WERI-Rb-1 (cell line): ENCODE measurements at regions not wholly inside any gene's neighbourhood (a gene's known extent, or its start where the extent isn't known, plus 50 kb on each side); places are given as distances from the start of the nearest gene placed in this dataset.
A peak's percentile ranks its signal among the peaks of the same experiment; 100 is the strongest.

Source experiments
- DNase-seq: peaks from one replicate; pipeline ENCODE4 v3.0.0-alpha.2; 2020
- H3K27ac ChIP-seq: fragments of 250-450 bp; sonication (Bioruptor Pico); 2 replicates; pipeline ENCODE4 v1.5.1; 2020; ENCODE audit warnings: mild to moderate bottlenecking, moderate library complexity
- H3K27me3 ChIP-seq: fragments of 250-450 bp; sonication (Bioruptor Pico); 2 replicates; pipeline ENCODE4 v1.5.1; 2021; ENCODE audit warnings: mild to moderate bottlenecking, low read depth, moderate library complexity; ENCODE audit not compliant: insufficient read depth, severe bottlenecking
- H3K36me3 ChIP-seq: fragments of 250-450 bp; sonication (Bioruptor Pico); 2 replicates; pipeline ENCODE4 v1.5.1; 2020; ENCODE audit warnings: mild to moderate bottlenecking, moderate library complexity
- H3K4me3 ChIP-seq: 2 replicates; pipeline ENCODE4 v1.5.1; 2011; ENCODE audit warnings: low read depth, mild to moderate bottlenecking, control low read depth, low read length
- H3K9me3 ChIP-seq: fragments of 250-450 bp; sonication (Bioruptor Pico); 2 replicates; pipeline ENCODE4 v1.5.1; 2021; ENCODE audit warnings: mild to moderate bottlenecking, moderate library complexity; ENCODE audit not compliant: severe bottlenecking
- CTCF ChIP-seq: IDR thresholded peaks from 2 replicates; pipeline ENCODE4 v1.5.1; 2011; ENCODE audit warnings: low read depth, mild to moderate bottlenecking, control low read depth, inconsistent platforms, low read length

- DNase-seq, result peak; percentile 59
- Histone ChIP-seq H3K4me3 (no peak overlapping the region), H3K27me3 (no peaks in the 10 kb centered on the region), H3K27ac (no peak overlapping the region), H3K9me3 (peaks cover 4% of the 10 kb centered on the region), H3K36me3 (no peaks in the 10 kb centered on the region)
- peak; percentile 86 for TF ChIP-seq CTCF
Measured at GRCh38 chr20:5402903-5403531, 86.3 kb upstream of the PROKR2 start.

GRCh38 chr20:5401277-5401875 is 84.6 kb upstream of the PROKR2 start:
- Histone ChIP-seq H3K9me3 (peaks cover 4% of the 10 kb centered on the region), H3K27me3 (no peaks in the 10 kb centered on the region), H3K4me3 (no peak overlapping the region), H3K36me3 (no peaks in the 10 kb centered on the region), H3K27ac (no peak overlapping the region)
- peak; percentile 20 for DNase-seq
- TF ChIP-seq CTCF, result no peak

- no peak for DNase-seq
Measured at GRCh38 chr20:5400164-5400762, 83.5 kb upstream of the PROKR2 start.

GRCh38 chr20:5397393-5397792 is 80.6 kb upstream of the PROKR2 start:
- no peak overlapping the region for H3K4me3 ChIP-seq
- no peaks in the 10 kb centered on the region for H3K27me3 ChIP-seq
- peaks cover 4% of the 10 kb centered on the region for H3K9me3 ChIP-seq
- DNase-seq, result no peak
- H3K27ac ChIP-seq, result no peak overlapping the region
- TF ChIP-seq CTCF, result no peak
- no peaks in the 10 kb centered on the region for H3K36me3 ChIP-seq

More at GRCh38 chr20:5400164-5400762, 83.5 kb upstream of the PROKR2 start:
- no peak for TF ChIP-seq CTCF
- Histone ChIP-seq H3K27ac (no peak overlapping the region), H3K4me3 (no peak overlapping the region), H3K36me3 (no peaks in the 10 kb centered on the region), H3K27me3 (no peaks in the 10 kb centered on the region), H3K9me3 (peaks cover 4% of the 10 kb centered on the region)

- Histone ChIP-seq H3K9me3 (no peaks in the 10 kb centered on the region), H3K4me3 (no peak overlapping the region), H3K27me3 (no peaks in the 10 kb centered on the region), H3K36me3 (no peaks in the 10 kb centered on the region), H3K27ac (no peak overlapping the region)
- DNase-seq, result no peak
- TF ChIP-seq CTCF, result no peak
Measured at GRCh38 chr20:5395932-5396727, 79.4 kb upstream of the PROKR2 start.
